Liver (tissue), 3 donors: ENCODE measurements at regions not wholly inside any gene's neighbourhood (a gene's known extent, or its start where the extent isn't known, plus 50 kb on each side); places are given as distances from the start of the nearest gene placed in this dataset.

Source experiments
- ATF3 ChIP-seq: IDR thresholded peaks from 2 replicates; pipeline ENCODE4 v1.6.1; 2016; ENCODE audit warnings: antibody characterized with exemption
- CTCF ChIP-seq: fragments of 150-350 bp; IDR thresholded peaks from 2 replicates; pipeline ENCODE4 v1.5.1; 2017; ENCODE audit warnings: improper control_type of control experiment, low read depth, low read length; ENCODE audit not compliant: missing input control
- EGR1 ChIP-seq, 2 donors: IDR thresholded peaks; 2 replicates each; pipeline ENCODE4 v1.6.1; 2016 to 2018; ENCODE audit warnings: antibody characterized with exemption in 2 of 2, low read depth in 2 of 2
- GABPA ChIP-seq, 2 donors: IDR thresholded peaks in 1 of 2; conservative IDR thresholded peaks in 1 of 2; 2 replicates each; pipeline ENCODE4 v1.6.1; 2016; ENCODE audit warnings: antibody characterized with exemption in 2 of 2, mild to moderate bottlenecking in 1 of 2, moderate library complexity in 1 of 2
- JUND ChIP-seq, 2 donors: IDR thresholded peaks; 2 replicates each; pipeline ENCODE4 v1.6.1; 2016; ENCODE audit warnings: antibody characterized with exemption in 2 of 2
- MAX ChIP-seq: IDR thresholded peaks from 2 replicates; pipeline ENCODE4 v1.6.1; 2016; ENCODE audit warnings: antibody characterized with exemption
- NR2F2 ChIP-seq: IDR thresholded peaks from 2 replicates; pipeline ENCODE4 v1.6.1; 2016; ENCODE audit warnings: antibody characterized with exemption
- REST ChIP-seq: IDR thresholded peaks from 2 replicates; pipeline ENCODE4 v1.6.1; 2016; ENCODE audit warnings: antibody characterized with exemption, mild to moderate bottlenecking
- RXRA ChIP-seq, 2 donors: IDR thresholded peaks; 2 replicates each; pipeline ENCODE4 v1.6.1; 2017 to 2018; ENCODE audit warnings: antibody characterized with exemption in 2 of 2, mild to moderate bottlenecking in 1 of 2
- SP1 ChIP-seq: IDR thresholded peaks from 2 replicates; pipeline ENCODE4 v1.6.1; 2018; ENCODE audit warnings: antibody characterized with exemption, mild to moderate bottlenecking
- ZBTB33 ChIP-seq: IDR thresholded peaks from 2 replicates; pipeline ENCODE4 v1.6.1; 2016; ENCODE audit warnings: antibody characterized with exemption
- donor health status: healthy.
- donor health status: healthy.

GRCh38 chrX:28124416-28124815, 143.2 kb upstream of the DCAF8L1 start:
- TF ChIP-seq CTCF (no peak), ZBTB33 (no peak), JUND (IDR thresholded peaks at IDR 0.05) (no peak), ATF3 (no peak), EGR1 (IDR thresholded peaks at IDR 0.05; ENCODE audit: low read depth in 2 of 2) (no peak), MAX (no peak), GABPA (IDR thresholded peaks at IDR 0.05 in 1 of 2, conservative IDR thresholded peaks at IDR 0.05 in 1 of 2) (no peak), SP1 (no peak), REST (no peak), RXRA (IDR thresholded peaks at IDR 0.05) (no peak), NR2F2 (no peak)
